ENCODE measurements at regions not wholly inside any gene's neighbourhood (a gene's known extent, or its start where the extent isn't known, plus 50 kb on each side); places are given as distances from the start of the nearest gene placed in this dataset.

- no peak for TF ChIP-seq ZNF112 (tag by site-specific recombination; IDR thresholded peaks at IDR 0.05)
- no peak for TF ChIP-seq ZNF133 (tag by site-specific recombination; IDR thresholded peaks at IDR 0.05)
- TF ChIP-seq CTCF (tag by site-specific recombination; IDR thresholded peaks at IDR 0.05) = peak; percentile 33; the same call in 1 of the 2 replicates
- TF ChIP-seq PRDM1 (tag by site-specific recombination; IDR thresholded peaks at IDR 0.05) = no peak
- TF ChIP-seq ZNF513 (tag by site-specific recombination; IDR thresholded peaks at IDR 0.05) = no peak
- TF ChIP-seq ZNF558 (tag by site-specific recombination; IDR thresholded peaks at IDR 0.05) = no peak
- TF ChIP-seq ZNF660 (tag by site-specific recombination; IDR thresholded peaks at IDR 0.05) = no peak
- no peak for TF ChIP-seq TCF7L2 (IDR thresholded peaks at IDR 0.05; ENCODE audit: borderline replicate concordance, low read depth, low read length)
- no peak for TF ChIP-seq PATZ1 (tag by site-specific recombination; IDR thresholded peaks at IDR 0.05)
- TF ChIP-seq ZNF785 (tag by site-specific recombination; IDR thresholded peaks at IDR 0.05) = no peak
Measured at GRCh38 chr3:18559331-18559842, 134.2 kb upstream of the SATB1 start.

Data from HEK293 (cell line).